GM12878 (cell line): ENCODE measurements at regions not wholly inside any gene's neighbourhood (a gene's known extent, or its start where the extent isn't known, plus 50 kb on each side); places are given as distances from the start of the nearest gene placed in this dataset.

Source experiments
- ATAC-seq: fragments of 200-7000 bp; cut with Tn5 transposase; 3 replicates; pipeline ENCODE4 v1.9.1; 2020; ENCODE audit warnings: mild to moderate bottlenecking, moderate library complexity
- BruUV-seq: library from RNA; stranded (reverse); fragments of 400-500 nt; replicated peaks from 2 replicates; lab custom pipeline; 2021; lab: Mats Ljungman, UMichigan
- CTCF ChIA-PET: fragments of 300-600 bp; sonication (Branson Sonifier 250); formaldehyde crosslinking; extraction: SDS; loops from one replicate; lab custom pipeline; 2021; ENCODE audit warnings: inconsistent platforms; lab: Yijun Ruan, JAX
- POLR2A ChIA-PET: fragments of 350-600 bp; formaldehyde crosslinking; extraction: SDS; loops from one replicate; lab custom pipeline; 2021; ENCODE audit warnings: inconsistent platforms; lab: Charles Lee
- RAD21 ChIA-PET: fragments of 300-600 bp; sonication (Branson Sonifier 250); formaldehyde crosslinking; loops from one replicate; lab custom pipeline; 2023; ENCODE audit warnings: antibody characterized with exemption; ENCODE audit not compliant: unreplicated experiment; lab: Charles Lee
- SMC1A ChIA-PET: fragments of 300-600 bp; sonication (Branson Sonifier 250); formaldehyde crosslinking; loops from one replicate; lab custom pipeline; 2023; ENCODE audit not compliant: unreplicated experiment, uncharacterized antibody; lab: Charles Lee
- DNase-seq: peaks from one replicate; pipeline ENCODE4 v3.0.0-alpha.2; 2011; ENCODE audit warnings: low read depth, low spot score
- FAIRE-seq: peaks from 3 replicates; lab custom pipeline; 2011; peaks lifted over from hg19 to GRCh38; lab: Jason Lieb, UNC
- H2AFZ ChIP-seq: 2 replicates; pipeline ENCODE4 v1.6.0; 2011; ENCODE audit warnings: low read depth, low read length, control low read depth; ENCODE audit not compliant: control insufficient read depth
- H3K27ac ChIP-seq: 2 replicates; pipeline ENCODE4 v1.5.1; 2011; ENCODE audit warnings: control low read depth; ENCODE audit not compliant: control insufficient read depth, insufficient read depth
- H3K27me3 ChIP-seq, 2 experiments: replicated peaks in 1 of 2; 2 replicates each; pipeline versions ENCODE4 v1.6.0 to v1.6.1; 2011; ENCODE audit warnings: low read length in 1 of 2; ENCODE audit not compliant: control insufficient read depth in 2 of 2, insufficient read depth in 2 of 2
- H3K36me3 ChIP-seq, 2 experiments: 2 replicates each; pipeline ENCODE4 v1.5.1; 2011; ENCODE audit warnings: low read length in 1 of 2; ENCODE audit not compliant: control insufficient read depth in 2 of 2, insufficient read depth in 2 of 2
- H3K4me1 ChIP-seq: 2 replicates; pipeline ENCODE4 v1.6.1; 2011; ENCODE audit warnings: mild to moderate bottlenecking, low read length, moderate library complexity, mixed read lengths; ENCODE audit not compliant: control insufficient read depth, insufficient read depth
- H3K4me2 ChIP-seq: 2 replicates; pipeline ENCODE4 v1.6.0; 2011; ENCODE audit warnings: control low read depth; ENCODE audit not compliant: control insufficient read depth, insufficient read depth
- H3K4me3 ChIP-seq: fragments of 200-600 bp; sonication (generic); 2 replicates; pipeline ENCODE4 v1.5.1; 2016
- H3K79me2 ChIP-seq: 2 replicates; pipeline ENCODE4 v1.6.0; 2011; ENCODE audit warnings: low read length; ENCODE audit not compliant: control insufficient read depth, insufficient read depth
- H3K9ac ChIP-seq: 2 replicates; pipeline ENCODE4 v1.8.0; 2011; ENCODE audit warnings: low read length, control low read depth, mixed read lengths; ENCODE audit not compliant: control insufficient read depth, insufficient read depth
- H3K9me3 ChIP-seq: replicated peaks from 3 replicates; pipeline ENCODE4 v1.5.1; 2011; ENCODE audit warnings: mild to moderate bottlenecking, low read length; ENCODE audit not compliant: control insufficient read depth, insufficient read depth
- H4K20me1 ChIP-seq: 2 replicates; pipeline ENCODE4 v1.6.0; 2011; ENCODE audit not compliant: control insufficient read depth, insufficient read depth
- ATF2 ChIP-seq: IDR thresholded peaks from 2 replicates; pipeline ENCODE4 v1.6.1; 2012; ENCODE audit warnings: low read length, inconsistent platforms
- MAX ChIP-seq: IDR thresholded peaks from 2 replicates; pipeline ENCODE4 v1.6.1; 2012; ENCODE audit warnings: low read depth, low read length, improper control_type of control experiment
- MEF2A ChIP-seq: IDR thresholded peaks from 2 replicates; pipeline ENCODE4 v1.6.1; 2011; ENCODE audit warnings: low read depth, mild to moderate bottlenecking, low read length, moderate library complexity; ENCODE audit not compliant: insufficient read depth
- MLLT1 ChIP-seq: fragments of 450-650 bp; IDR thresholded peaks from 2 replicates; pipeline ENCODE4 v1.6.1; 2016; ENCODE audit warnings: mild to moderate bottlenecking
- MXI1 ChIP-seq: fragments of 150-350 bp; IDR thresholded peaks from 2 replicates; pipeline ENCODE4 v1.6.1; 2011; ENCODE audit warnings: low read depth, mild to moderate bottlenecking, inconsistent platforms, low read length, improper control_type of control experiment
- NFYB ChIP-seq: IDR thresholded peaks from 2 replicates; pipeline ENCODE4 v1.6.1; 2011; ENCODE audit warnings: low read depth, mild to moderate bottlenecking, low read length, improper control_type of control experiment, moderate library complexity; ENCODE audit not compliant: insufficient read depth
- POU2F2 ChIP-seq: IDR thresholded peaks from 3 replicates; pipeline ENCODE4 v1.6.1; 2011; ENCODE audit warnings: low read depth, mild to moderate bottlenecking, low read length, borderline replicate concordance
- PRDM15 ChIP-seq: fragments of 450-650 bp; formaldehyde crosslinking; IDR thresholded peaks from 2 replicates; pipeline ENCODE4 v1.4.0; 2020; ENCODE audit warnings: mild to moderate bottlenecking, moderate library complexity
- SIX5 ChIP-seq: IDR thresholded peaks from 2 replicates; pipeline ENCODE4 v1.6.1; 2011; ENCODE audit warnings: mild to moderate bottlenecking, low read depth, low read length, moderate library complexity; ENCODE audit not compliant: severe bottlenecking
- SP1 ChIP-seq: IDR thresholded peaks from one replicate; pipeline ENCODE4 v1.6.1; 2011; ENCODE audit warnings: low read depth, low read length
- TCF7 ChIP-seq: IDR thresholded peaks from 2 replicates; pipeline ENCODE4 v1.6.1; 2014; ENCODE audit warnings: antibody characterized with exemption, borderline replicate concordance
- YY1 ChIP-seq: IDR thresholded peaks from 2 replicates; pipeline ENCODE4 v1.6.1; 2011; ENCODE audit warnings: low read depth, mild to moderate bottlenecking, low read length
- in situ Hi-C: fragments of 300-500 bp; cut with MboI; formaldehyde crosslinking; loops from 9 replicates; pipeline ENCODE4 v1.14.3; 2018; ENCODE audit warnings: mixed read lengths
- intact Hi-C: fragments of 100-400 bp; cut with micrococcal nuclease; formaldehyde crosslinking; loops from one replicate; pipeline ENCODE4 v1.14.2; 2022; ENCODE audit not compliant: unreplicated experiment

- RAD21 ChIA-PET, result no interaction called here
- intact Hi-C loops (no loop called here), in situ Hi-C loops (no loop called here)
- Histone ChIP-seq H3K4me1 (no peaks in the 10 kb centered on the region), H3K27ac (no peak overlapping the region), H3K4me3 (no peak overlapping the region), H3K9ac (no peak overlapping the region), H3K36me3 (no peaks in the 10 kb centered on the region), H3K79me2 (no peaks in the 10 kb centered on the region), H3K4me2 (no peak overlapping the region), H2AFZ (no peak overlapping the region), H3K9me3 (no peaks in the 10 kb centered on the region), H3K27me3 (no peaks in the 10 kb centered on the region; a peak in 1 of 4 replicates), H4K20me1 (no peaks in the 10 kb centered on the region)
- ATAC-seq (no peak), DNase-seq (no peak), FAIRE-seq (no peak)
- BruUV-seq, result no TSS peak
- CTCF ChIA-PET, result no interaction called here
- TF ChIP-seq SP1 (no peak), YY1 (no peak), MXI1 (no peak), NFYB (no peak), PRDM15 (CRISPR knock-in tag) (no peak), MLLT1 (no peak), MEF2A (no peak), TCF7 (no peak), MAX (no peak), SIX5 (no peak), ATF2 (no peak), POU2F2 (no peak)
- SMC1A ChIA-PET, result no interaction called here
- POLR2A ChIA-PET, result no interaction called here
These were observed 358.0 kb downstream of the ATP23 start for GRCh38 chr12:58299371-58299770.
